ENCODE measurements at regions not wholly inside any gene's neighbourhood (a gene's known extent, or its start where the extent isn't known, plus 50 kb on each side); places are given as distances from the start of the nearest gene placed in this dataset.

GRCh38 chr16:79264237-79265109 is 336.1 kb downstream of the MAF start:
- no peak for TF ChIP-seq CTCF (IDR thresholded peaks at IDR 0.05; ENCODE audit: low read length)
- TF ChIP-seq EZH2 (IDR thresholded peaks at IDR 0.05; ENCODE audit: borderline replicate concordance, low read length): no peak
